GM12865 (cell line): ENCODE measurements at regions not wholly inside any gene's neighbourhood (a gene's known extent, or its start where the extent isn't known, plus 50 kb on each side); places are given as distances from the start of the nearest gene placed in this dataset.

Source experiments
- DNase-seq: peaks from one replicate; pipeline ENCODE4 v3.0.0; 2010; ENCODE audit warnings: low read depth
- H3K4me3 ChIP-seq: 2 replicates; pipeline ENCODE4 v1.5.1; 2011; ENCODE audit warnings: mild to moderate bottlenecking, low read depth, low read length, control low read depth
- CTCF ChIP-seq: IDR thresholded peaks from 2 replicates; pipeline ENCODE4 v1.5.1; 2011; ENCODE audit warnings: low read length, control low read depth, low read depth, inconsistent platforms; ENCODE audit not compliant: insufficient read depth; ENCODE audit errors: missing control alignments

GRCh38 chr3:164387236-164387635 is 691.1 kb downstream of the SI start:
- no peak for TF ChIP-seq CTCF
- no peak for DNase-seq
- H3K4me3 ChIP-seq: no peak overlapping the region

GRCh38 chr3:164380156-164380555 is 698.1 kb downstream of the SI start:
- no peak overlapping the region for H3K4me3 ChIP-seq
- TF ChIP-seq CTCF: no peak
- no peak for DNase-seq

- no peak for DNase-seq
- TF ChIP-seq CTCF: no peak
- no peak overlapping the region for H3K4me3 ChIP-seq
Observed at GRCh38 chr3:164377466-164377865, 700.8 kb downstream of the SI start.

- no peak overlapping the region for H3K4me3 ChIP-seq
- no peak for TF ChIP-seq CTCF
- DNase-seq: no peak
Observed at GRCh38 chr3:164375995-164376394, 702.3 kb downstream of the SI start.

- no peak overlapping the region for H3K4me3 ChIP-seq
- no peak for TF ChIP-seq CTCF
- DNase-seq: no peak
Observed at GRCh38 chr3:164375538-164375937, 702.8 kb downstream of the SI start.

GRCh38 chr3:164371681-164372080 is 706.6 kb downstream of the SI start:
- DNase-seq: no peak
- no peak overlapping the region for H3K4me3 ChIP-seq
- no peak for TF ChIP-seq CTCF

GRCh38 chr3:164370970-164371369 is 707.3 kb downstream of the SI start:
- no peak for DNase-seq
- no peak overlapping the region for H3K4me3 ChIP-seq

More at GRCh38 chr3:164370970-164371369, 707.3 kb downstream of the SI start:
- no peak for TF ChIP-seq CTCF
